GM11168 (cell line): ENCODE measurements at regions not wholly inside any gene's neighbourhood (a gene's known extent, or its start where the extent isn't known, plus 50 kb on each side); places are given as distances from the start of the nearest gene placed in this dataset.

Experiments used
- in situ Hi-C: fragments of 300-500 bp; cut with MboI; formaldehyde crosslinking; loops from one replicate; pipeline ENCODE4 v1.12.0; 2022; ENCODE audit warnings: low sequenced_read_pairs; ENCODE audit not compliant: unreplicated experiment

- in situ Hi-C loops: no loop called here
Measured at GRCh38 chr4:138674209-138674608, 341.4 kb upstream of the NOCT start.

- in situ Hi-C loops: no loop called here
Measured at GRCh38 chr4:138673053-138673452, 342.5 kb upstream of the NOCT start.

- in situ Hi-C loops: no loop called here
Measured at GRCh38 chr4:138672393-138672976, 343.1 kb upstream of the NOCT start.

GRCh38 chr4:138671606-138672084, 343.9 kb upstream of the NOCT start:
- in situ Hi-C loops: no loop called here

GRCh38 chr4:138671106-138671505, 344.5 kb upstream of the NOCT start:
- in situ Hi-C loops: no loop called here

GRCh38 chr4:138670681-138671080, 344.9 kb upstream of the NOCT start:
- in situ Hi-C loops: no loop called here

GRCh38 chr4:138669479-138670315, 345.9 kb upstream of the NOCT start:
- in situ Hi-C loops: no loop called here

- in situ Hi-C loops: no loop called here
Measured at GRCh38 chr4:138668309-138668708, 347.3 kb upstream of the NOCT start.

- in situ Hi-C loops: no loop called here
Measured at GRCh38 chr4:138666366-138666765, 349.2 kb upstream of the NOCT start.

- in situ Hi-C loops: no loop called here
Measured at GRCh38 chr4:138665851-138666250, 349.7 kb upstream of the NOCT start.

GRCh38 chr4:138663883-138664282, 351.7 kb upstream of the NOCT start:
- in situ Hi-C loops: no loop called here

GRCh38 chr4:138659812-138660316, 355.7 kb upstream of the NOCT start:
- in situ Hi-C loops: no loop called here

GRCh38 chr4:138659037-138659811, 356.4 kb upstream of the NOCT start:
- in situ Hi-C loops: no loop called here

GRCh38 chr4:138658518-138658917, 357.1 kb upstream of the NOCT start:
- in situ Hi-C loops: no loop called here

GRCh38 chr4:138656990-138657389, 358.6 kb upstream of the NOCT start:
- in situ Hi-C loops: no loop called here

GRCh38 chr4:138655985-138656384, 359.6 kb upstream of the NOCT start:
- in situ Hi-C loops: no loop called here

GRCh38 chr4:138655286-138655685, 360.3 kb upstream of the NOCT start:
- in situ Hi-C loops: no loop called here

GRCh38 chr4:138650929-138651448, 364.6 kb upstream of the NOCT start:
- in situ Hi-C loops: no loop called here

- in situ Hi-C loops: no loop called here
Measured at GRCh38 chr4:138650495-138650894, 365.1 kb upstream of the NOCT start.

GRCh38 chr4:138647433-138647832, 368.1 kb upstream of the NOCT start:
- in situ Hi-C loops: no loop called here

GRCh38 chr4:138646383-138646782, 369.2 kb upstream of the NOCT start:
- in situ Hi-C loops: no loop called here
